ENCODE measurements at regions not wholly inside any gene's neighbourhood (a gene's known extent, or its start where the extent isn't known, plus 50 kb on each side); places are given as distances from the start of the nearest gene placed in this dataset.

GRCh38 chr16:31699601-31700000 lies 171.9 kb downstream of the AHSP start:
- no peak overlapping the region for H3K4me3 ChIP-seq (ENCODE audit: low read depth, low read length)
- H3K27me3 ChIP-seq (replicated peaks; ENCODE audit: control insufficient read depth, insufficient read depth, low read length) = no peaks in the 10 kb centered on the region
- H3K27ac Mint-ChIP-seq (ENCODE audit: unreplicated experiment) = no peak overlapping the region
- no peaks in the 10 kb centered on the region for H3K27me3 Mint-ChIP-seq (ENCODE audit: insufficient read depth, unreplicated experiment)
- peaks cover 8% of the 10 kb centered on the region for H3K4me1 Mint-ChIP-seq (ENCODE audit: low read depth, unreplicated experiment)
- intact Hi-C loops (cut with micrococcal nuclease; ENCODE audit: unreplicated experiment) = no loop called here
- no peaks in the 10 kb centered on the region for H3K9me3 ChIP-seq
- H3K36me3 ChIP-seq (ENCODE audit: control insufficient read depth, insufficient read depth, low read length) = peaks cover 2% of the 10 kb centered on the region; the same call in 1 of the 2 replicates
- peaks cover 6% of the 10 kb centered on the region; the same call in 1 of the 2 replicates for H3K4me1 ChIP-seq
- peaks cover 27% of the 10 kb centered on the region for H3K36me3 Mint-ChIP-seq (ENCODE audit: insufficient read depth, unreplicated experiment)
- no TSS peak for BruUV-seq (replicated peaks)
- no peak overlapping the region for H3K4me3 Mint-ChIP-seq (ENCODE audit: unreplicated experiment)
- ChIA-PET POLR2A (no interaction called here), CTCF (no interaction called here)
- no peak for DNase-seq
- H3K9me3 Mint-ChIP-seq (ENCODE audit: unreplicated experiment) = no peaks in the 10 kb centered on the region
- TF ChIP-seq CTCF (IDR thresholded peaks at IDR 0.05; ENCODE audit: insufficient read depth in 1 of 2, low read depth in 1 of 2, low read length in 1 of 2, severe bottlenecking in 1 of 2, unreplicated experiment in 1 of 2) = no peak

- TF ChIP-seq CTCF (IDR thresholded peaks at IDR 0.05; ENCODE audit: insufficient read depth in 1 of 2, low read depth in 1 of 2, low read length in 1 of 2, severe bottlenecking in 1 of 2, unreplicated experiment in 1 of 2) = no peak
- intact Hi-C loops (cut with micrococcal nuclease; ENCODE audit: unreplicated experiment) = loop anchor here (1.0 to 5.0 kb wide), 2 partner anchors 13 to 193 kb away; partner anchors contain the start of gene RUSF1
- DNase-seq = no peak
- no peak overlapping the region for H3K4me3 ChIP-seq (ENCODE audit: low read depth, low read length)
- ChIA-PET CTCF (no interaction called here), POLR2A (interaction anchor here (1.3 kb wide), 1 partner anchor 13 kb away, joined by 7 read pairs; a partner anchor contains a TSS)
- Mint-ChIP-seq H3K27ac (ENCODE audit: unreplicated experiment) (no peak overlapping the region), H3K4me1 (ENCODE audit: low read depth, unreplicated experiment) (peaks cover 8% of the 10 kb centered on the region), H3K9me3 (ENCODE audit: unreplicated experiment) (no peaks in the 10 kb centered on the region), H3K4me3 (ENCODE audit: unreplicated experiment) (peak overlapping the region; percentile 82), H3K27me3 (ENCODE audit: insufficient read depth, unreplicated experiment) (no peaks in the 10 kb centered on the region), H3K36me3 (ENCODE audit: insufficient read depth, unreplicated experiment) (peaks cover 27% of the 10 kb centered on the region)
- peaks cover 6% of the 10 kb centered on the region; the same call in 1 of the 2 replicates for H3K4me1 ChIP-seq
- H3K9me3 ChIP-seq = no peaks in the 10 kb centered on the region
- no peaks in the 10 kb centered on the region for H3K27me3 ChIP-seq (replicated peaks; ENCODE audit: control insufficient read depth, insufficient read depth, low read length)
- no TSS peak for BruUV-seq (replicated peaks)
- H3K36me3 ChIP-seq (ENCODE audit: control insufficient read depth, insufficient read depth, low read length) = peaks cover 2% of the 10 kb centered on the region; the same call in 1 of the 2 replicates
Observed at GRCh38 chr16:31700200-31700529, 172.5 kb downstream of the AHSP start.

- H3K4me3 Mint-ChIP-seq (ENCODE audit: unreplicated experiment) = peak overlapping the region; percentile 82
- ChIA-PET CTCF (no interaction called here), POLR2A (interaction anchor here (1.3 kb wide), 1 partner anchor 12 kb away, joined by 7 read pairs; a partner anchor contains a TSS)
- no peak for TF ChIP-seq CTCF (IDR thresholded peaks at IDR 0.05; ENCODE audit: insufficient read depth in 1 of 2, low read depth in 1 of 2, low read length in 1 of 2, severe bottlenecking in 1 of 2, unreplicated experiment in 1 of 2)
- no peaks in the 10 kb centered on the region for H3K27me3 Mint-ChIP-seq (ENCODE audit: insufficient read depth, unreplicated experiment)
- peaks cover 27% of the 10 kb centered on the region for H3K36me3 Mint-ChIP-seq (ENCODE audit: insufficient read depth, unreplicated experiment)
- peaks cover 8% of the 10 kb centered on the region for H3K4me1 Mint-ChIP-seq (ENCODE audit: low read depth, unreplicated experiment)
- H3K36me3 ChIP-seq (ENCODE audit: control insufficient read depth, insufficient read depth, low read length) = peaks cover 2% of the 10 kb centered on the region; the same call in 1 of the 2 replicates
- no peaks in the 10 kb centered on the region for H3K9me3 ChIP-seq
- peak; percentile 93 to 94 for DNase-seq
- H3K27me3 ChIP-seq (replicated peaks; ENCODE audit: control insufficient read depth, insufficient read depth, low read length) = no peaks in the 10 kb centered on the region
- H3K9me3 Mint-ChIP-seq (ENCODE audit: unreplicated experiment) = no peaks in the 10 kb centered on the region
- intact Hi-C loops (cut with micrococcal nuclease; ENCODE audit: unreplicated experiment) = loop anchor here (1.0 to 5.0 kb wide), 2 partner anchors 13 to 193 kb away; partner anchors contain the start of gene RUSF1
- peak overlapping the region; percentile 67 for H3K4me3 ChIP-seq (ENCODE audit: low read depth, low read length)
- TSS peak; percentile 71 for BruUV-seq (replicated peaks)
- H3K27ac Mint-ChIP-seq (ENCODE audit: unreplicated experiment) = peak overlapping the region; percentile 77
- H3K4me1 ChIP-seq = peaks cover 6% of the 10 kb centered on the region; the same call in 1 of the 2 replicates
Observed at GRCh38 chr16:31700530-31701388, 172.8 kb upstream of the ZNF267 start.
